ENCODE measurements at regions not wholly inside any gene's neighbourhood (a gene's known extent, or its start where the extent isn't known, plus 50 kb on each side); places are given as distances from the start of the nearest gene placed in this dataset.

GRCh38 chr5:167271511-167271910 is 1019.9 kb upstream of the WWC1 start:
- Mint-ChIP-seq H3K9me3 (peaks cover 0 to 4% (median 0%) of the 10 kb centered on the region in 8 donors), H3K27ac (no peak overlapping the region), H3K4me3 (no peak overlapping the region), H3K27me3 (no peaks in the 10 kb centered on the region), H3K36me3 (no peaks in the 10 kb centered on the region), H3K4me1 (no peaks in the 10 kb centered on the region)
- no peaks in the 10 kb centered on the region for H3K36me3 ChIP-seq (ENCODE audit: insufficient read depth, low read length)
- CTCF ChIA-PET (ENCODE audit: partially characterized antibody), result no interaction called here
- H3K27me3 ChIP-seq (ENCODE audit: insufficient read depth, low read length), result no peaks in the 10 kb centered on the region
- no peaks in the 10 kb centered on the region for H3K9me3 ChIP-seq (ENCODE audit: control insufficient read depth in 1 of 2, low read length in 2 of 2)
- H3K4me1 ChIP-seq (ENCODE audit: insufficient read depth, low read length), result no peaks in the 10 kb centered on the region
- no peak overlapping the region for H3K27ac ChIP-seq (ENCODE audit: low read depth, low read length)
- POLR2A ChIA-PET (ENCODE audit: partially characterized antibody), result no interaction called here
- intact Hi-C loops (cut with micrococcal nuclease), result no loop called here
- H3K4me3 ChIP-seq (ENCODE audit: low read length in 2 of 2), result no peak overlapping the region
- DNase-seq, result no peak

GRCh38 chr5:167280111-167280510 is 1011.3 kb upstream of the WWC1 start:
- no peaks in the 10 kb centered on the region for H3K9me3 ChIP-seq (ENCODE audit: control insufficient read depth in 1 of 2, low read length in 2 of 2)
- H3K4me3 ChIP-seq (ENCODE audit: low read length in 2 of 2), result no peak overlapping the region
- Mint-ChIP-seq H3K4me3 (no peak overlapping the region), H3K27ac (no peak overlapping the region), H3K4me1 (no peaks in the 10 kb centered on the region), H3K36me3 (no peaks in the 10 kb centered on the region), H3K9me3 (peaks cover 2 to 14% (median 6%) of the 10 kb centered on the region in 8 donors), H3K27me3 (no peaks in the 10 kb centered on the region)
- no peaks in the 10 kb centered on the region for H3K4me1 ChIP-seq (ENCODE audit: insufficient read depth, low read length)
- ChIA-PET POLR2A (ENCODE audit: partially characterized antibody) (no interaction called here), CTCF (ENCODE audit: partially characterized antibody) (no interaction called here)
- no peak for DNase-seq
- H3K27ac ChIP-seq (ENCODE audit: low read depth, low read length), result no peak overlapping the region
- no peaks in the 10 kb centered on the region for H3K36me3 ChIP-seq (ENCODE audit: insufficient read depth, low read length)
- intact Hi-C loops (cut with micrococcal nuclease), result no loop called here
- no peaks in the 10 kb centered on the region for H3K27me3 ChIP-seq (ENCODE audit: insufficient read depth, low read length)

GRCh38 chr5:167281925-167282324 is 1009.5 kb upstream of the WWC1 start:
- no peaks in the 10 kb centered on the region for H3K36me3 Mint-ChIP-seq

GRCh38 chr5:167283691-167284090 is 1007.8 kb upstream of the WWC1 start:
- no peaks in the 10 kb centered on the region for H3K27me3 Mint-ChIP-seq
- Histone ChIP-seq H3K27me3 (ENCODE audit: insufficient read depth, low read length) (no peaks in the 10 kb centered on the region), H3K4me3 (ENCODE audit: low read length in 2 of 2) (no peak overlapping the region), H3K9me3 (ENCODE audit: control insufficient read depth in 1 of 2, low read length in 2 of 2) (no peaks in the 10 kb centered on the region), H3K27ac (ENCODE audit: low read depth, low read length) (no peak overlapping the region), H3K36me3 (ENCODE audit: insufficient read depth, low read length) (no peaks in the 10 kb centered on the region), H3K4me1 (ENCODE audit: insufficient read depth, low read length) (no peaks in the 10 kb centered on the region)
- H3K36me3 Mint-ChIP-seq, result no peaks in the 10 kb centered on the region
- H3K4me3 Mint-ChIP-seq, result no peak overlapping the region
- peaks cover 2 to 17% (median 8%) of the 10 kb centered on the region in 8 donors for H3K9me3 Mint-ChIP-seq
- DNase-seq, result no peak
- no peaks in the 10 kb centered on the region for H3K4me1 Mint-ChIP-seq
- no peak overlapping the region for H3K27ac Mint-ChIP-seq
- intact Hi-C loops (cut with micrococcal nuclease), result no loop called here
- ChIA-PET POLR2A (ENCODE audit: partially characterized antibody) (no interaction called here), CTCF (ENCODE audit: partially characterized antibody) (no interaction called here)

More at GRCh38 chr5:167281925-167282324, 1009.5 kb upstream of the WWC1 start:
- intact Hi-C loops (cut with micrococcal nuclease), result no loop called here
- Histone ChIP-seq H3K4me3 (ENCODE audit: low read length in 2 of 2) (no peak overlapping the region), H3K9me3 (ENCODE audit: control insufficient read depth in 1 of 2, low read length in 2 of 2) (no peaks in the 10 kb centered on the region), H3K36me3 (ENCODE audit: insufficient read depth, low read length) (no peaks in the 10 kb centered on the region), H3K4me1 (ENCODE audit: insufficient read depth, low read length) (no peaks in the 10 kb centered on the region), H3K27me3 (ENCODE audit: insufficient read depth, low read length) (no peaks in the 10 kb centered on the region), H3K27ac (ENCODE audit: low read depth, low read length) (no peak overlapping the region)
- CTCF ChIA-PET (ENCODE audit: partially characterized antibody), result no interaction called here
- Mint-ChIP-seq H3K9me3 (peaks cover 2 to 14% (median 8%) of the 10 kb centered on the region in 8 donors), H3K27me3 (no peaks in the 10 kb centered on the region), H3K4me1 (no peaks in the 10 kb centered on the region), H3K4me3 (no peak overlapping the region), H3K27ac (no peak overlapping the region)
- no peak for DNase-seq
- POLR2A ChIA-PET (ENCODE audit: partially characterized antibody), result no interaction called here

GRCh38 chr5:167284222-167284890 is 1007.1 kb upstream of the WWC1 start:
- ChIA-PET CTCF (ENCODE audit: partially characterized antibody) (no interaction called here), POLR2A (ENCODE audit: partially characterized antibody) (no interaction called here)
- Histone ChIP-seq H3K36me3 (ENCODE audit: insufficient read depth, low read length) (no peaks in the 10 kb centered on the region), H3K27me3 (ENCODE audit: insufficient read depth, low read length) (no peaks in the 10 kb centered on the region), H3K9me3 (ENCODE audit: control insufficient read depth in 1 of 2, low read length in 2 of 2) (no peaks in the 10 kb centered on the region), H3K27ac (ENCODE audit: low read depth, low read length) (no peak overlapping the region), H3K4me3 (ENCODE audit: low read length in 2 of 2) (no peak overlapping the region), H3K4me1 (ENCODE audit: insufficient read depth, low read length) (no peaks in the 10 kb centered on the region)
- no peak overlapping the region for H3K27ac Mint-ChIP-seq
- no peak overlapping the region for H3K4me3 Mint-ChIP-seq
- intact Hi-C loops (cut with micrococcal nuclease), result no loop called here
- DNase-seq, result no peak
- no peaks in the 10 kb centered on the region for H3K4me1 Mint-ChIP-seq
- H3K9me3 Mint-ChIP-seq, result peaks cover 2 to 17% (median 8%) of the 10 kb centered on the region in 8 donors
- no peaks in the 10 kb centered on the region for H3K36me3 Mint-ChIP-seq
- H3K27me3 Mint-ChIP-seq, result no peaks in the 10 kb centered on the region

GRCh38 chr5:167285591-167285990 is 1005.9 kb upstream of the WWC1 start:
- Mint-ChIP-seq H3K27ac (no peak overlapping the region), H3K36me3 (no peaks in the 10 kb centered on the region), H3K9me3 (peaks cover 0 to 17% (median 7%) of the 10 kb centered on the region in 8 donors), H3K27me3 (no peaks in the 10 kb centered on the region), H3K4me3 (no peak overlapping the region), H3K4me1 (no peaks in the 10 kb centered on the region)
- Histone ChIP-seq H3K27ac (ENCODE audit: low read depth, low read length) (no peak overlapping the region), H3K4me3 (ENCODE audit: low read length in 2 of 2) (no peak overlapping the region), H3K27me3 (ENCODE audit: insufficient read depth, low read length) (no peaks in the 10 kb centered on the region), H3K36me3 (ENCODE audit: insufficient read depth, low read length) (no peaks in the 10 kb centered on the region), H3K9me3 (ENCODE audit: control insufficient read depth in 1 of 2, low read length in 2 of 2) (no peaks in the 10 kb centered on the region), H3K4me1 (ENCODE audit: insufficient read depth, low read length) (no peaks in the 10 kb centered on the region)
- POLR2A ChIA-PET (ENCODE audit: partially characterized antibody), result no interaction called here
- CTCF ChIA-PET (ENCODE audit: partially characterized antibody), result no interaction called here
- DNase-seq, result no peak
- intact Hi-C loops (cut with micrococcal nuclease), result no loop called here

GRCh38 chr5:167286891-167287290 is 1004.6 kb upstream of the WWC1 start:
- no peak overlapping the region for H3K27ac Mint-ChIP-seq
- no peak overlapping the region for H3K27ac ChIP-seq (ENCODE audit: low read depth, low read length)
- no peaks in the 10 kb centered on the region for H3K36me3 Mint-ChIP-seq
- no peaks in the 10 kb centered on the region for H3K4me1 Mint-ChIP-seq
- H3K36me3 ChIP-seq (ENCODE audit: insufficient read depth, low read length), result no peaks in the 10 kb centered on the region
- no peaks in the 10 kb centered on the region for H3K9me3 ChIP-seq (ENCODE audit: control insufficient read depth in 1 of 2, low read length in 2 of 2)
- H3K4me1 ChIP-seq (ENCODE audit: insufficient read depth, low read length), result no peaks in the 10 kb centered on the region
- H3K4me3 Mint-ChIP-seq, result no peak overlapping the region
- no peaks in the 10 kb centered on the region for H3K27me3 ChIP-seq (ENCODE audit: insufficient read depth, low read length)
- no peak overlapping the region for H3K4me3 ChIP-seq (ENCODE audit: low read length in 2 of 2)
- ChIA-PET POLR2A (ENCODE audit: partially characterized antibody) (no interaction called here), CTCF (ENCODE audit: partially characterized antibody) (no interaction called here)
- no peaks in the 10 kb centered on the region for H3K27me3 Mint-ChIP-seq
- DNase-seq, result no peak
- intact Hi-C loops (cut with micrococcal nuclease), result no loop called here
- peaks cover 0 to 15% (median 5%) of the 10 kb centered on the region in 8 donors for H3K9me3 Mint-ChIP-seq

- no peak overlapping the region for H3K4me3 Mint-ChIP-seq
- Histone ChIP-seq H3K4me3 (ENCODE audit: low read length in 2 of 2) (no peak overlapping the region), H3K36me3 (ENCODE audit: insufficient read depth, low read length) (no peaks in the 10 kb centered on the region), H3K9me3 (ENCODE audit: control insufficient read depth in 1 of 2, low read length in 2 of 2) (no peaks in the 10 kb centered on the region), H3K27ac (ENCODE audit: low read depth, low read length) (no peak overlapping the region), H3K27me3 (ENCODE audit: insufficient read depth, low read length) (no peaks in the 10 kb centered on the region), H3K4me1 (ENCODE audit: insufficient read depth, low read length) (no peaks in the 10 kb centered on the region)
- ChIA-PET CTCF (ENCODE audit: partially characterized antibody) (no interaction called here), POLR2A (ENCODE audit: partially characterized antibody) (no interaction called here)
- H3K4me1 Mint-ChIP-seq, result no peaks in the 10 kb centered on the region
- no peaks in the 10 kb centered on the region for H3K36me3 Mint-ChIP-seq
- H3K9me3 Mint-ChIP-seq, result peaks cover 0 to 32% (median 6%) of the 10 kb centered on the region in 8 donors
- no peak overlapping the region for H3K27ac Mint-ChIP-seq
- intact Hi-C loops (cut with micrococcal nuclease), result no loop called here
- DNase-seq, result no peak
- no peaks in the 10 kb centered on the region for H3K27me3 Mint-ChIP-seq
These were observed 1001.0 kb upstream of the WWC1 start for GRCh38 chr5:167290478-167290877.

All from CD4-positive, alpha-beta memory T cell (primary cell).